Panc1 (cell line): ENCODE measurements at regions not wholly inside any gene's neighbourhood (a gene's known extent, or its start where the extent isn't known, plus 50 kb on each side); places are given as distances from the start of the nearest gene placed in this dataset.

Source experiments
- ATAC-seq: fragments of 200-7000 bp; cut with Tn5 transposase; 2 replicates; pipeline ENCODE4 v1.9.1; 2020; ENCODE audit warnings: mild to moderate bottlenecking, moderate library complexity
- BruUV-seq: library from RNA; stranded (reverse); fragments of 400-500 nt; replicated peaks from 2 replicates; lab custom pipeline; 2021; lab: Mats Ljungman, UMichigan
- CTCF ChIA-PET: fragments of 300-600 bp; sonication (Branson Sonifier 250); formaldehyde crosslinking; loops from one replicate; lab custom pipeline; 2022; ENCODE audit warnings: antibody characterized with exemption; lab: Charles Lee
- POLR2A ChIA-PET: fragments of 300-600 bp; sonication (Branson Sonifier 250); formaldehyde crosslinking; loops from one replicate; lab custom pipeline; 2022; ENCODE audit warnings: antibody characterized with exemption; lab: Charles Lee
- DNase-seq: peaks from one replicate; pipeline ENCODE4 v3.0.0-alpha.2; 2010; ENCODE audit warnings: low read depth, low spot score
- H3K27ac ChIP-seq: 2 replicates; pipeline ENCODE4 v1.5.1; 2011; ENCODE audit warnings: mild to moderate bottlenecking, low read length, inconsistent platforms
- H3K27me3 ChIP-seq: fragments of 200-500 bp; sonication (Bioruptor generic); 2 replicates; pipeline ENCODE4 v1.6.0; 2014; ENCODE audit warnings: low read length, inconsistent platforms; ENCODE audit not compliant: control insufficient read depth, insufficient read depth
- H3K36me3 ChIP-seq: fragments of 200-500 bp; sonication (Bioruptor generic); 2 replicates; pipeline ENCODE4 v1.5.1; 2014; ENCODE audit warnings: inconsistent platforms, mild to moderate bottlenecking, low read length, moderate library complexity; ENCODE audit not compliant: control insufficient read depth, insufficient read depth
- H3K4me1 ChIP-seq: 2 replicates; pipeline ENCODE4 v1.5.1; 2011; ENCODE audit warnings: inconsistent platforms, mild to moderate bottlenecking, low read length, moderate library complexity; ENCODE audit not compliant: control insufficient read depth, insufficient read depth
- H3K4me3 ChIP-seq, 2 experiments: 2 replicates each; pipeline ENCODE4 v1.5.1; 2011 to 2012; ENCODE audit warnings: low read depth in 2 of 2, low read length in 2 of 2, mild to moderate bottlenecking in 2 of 2, inconsistent platforms in 1 of 2, moderate library complexity in 1 of 2
- H3K9me3 ChIP-seq: fragments of 200-500 bp; sonication (Bioruptor generic); 2 replicates; pipeline ENCODE4 v1.5.1; 2014; ENCODE audit warnings: low read depth, mild to moderate bottlenecking, inconsistent platforms, low read length, moderate library complexity; ENCODE audit not compliant: control insufficient read depth, insufficient read depth
- CTCF ChIP-seq: fragments of 450-650 bp; IDR thresholded peaks from 2 replicates; pipeline ENCODE4 v1.5.1; 2017; ENCODE audit warnings: mild to moderate bottlenecking
- POLR2AphosphoS5 ChIP-seq: IDR thresholded peaks from 2 replicates; pipeline ENCODE4 v1.6.1; 2012; ENCODE audit warnings: mild to moderate bottlenecking, low read depth, low read length, moderate library complexity
- REST ChIP-seq, 2 experiments: IDR thresholded peaks; 2 replicates each; pipeline ENCODE4 v1.6.1; 2011 to 2012; ENCODE audit warnings: low read depth in 2 of 2, control low read depth in 1 of 2, low read length in 1 of 2, mild to moderate bottlenecking in 1 of 2, moderate library complexity in 1 of 2; ENCODE audit not compliant: insufficient read depth in 1 of 2
- SIN3A ChIP-seq: IDR thresholded peaks from 2 replicates; pipeline ENCODE4 v1.6.1; 2012; ENCODE audit warnings: low read depth, mild to moderate bottlenecking, low read length, moderate library complexity, borderline replicate concordance; ENCODE audit not compliant: insufficient read depth
- TCF7L2 ChIP-seq: IDR thresholded peaks from 2 replicates; pipeline ENCODE4 v1.6.1; 2011; ENCODE audit warnings: mild to moderate bottlenecking, low read depth, low read length, inconsistent platforms
- in situ Hi-C: cut with HindIII; loops from 2 replicates; pipeline ENCODE4 v1.10.0; 2016; ENCODE audit warnings: low sequenced_read_pairs, low pct_unique_long_range_greater_than_20kb
- intact Hi-C: fragments of 100-400 bp; cut with micrococcal nuclease; formaldehyde crosslinking; loops from one replicate; pipeline ENCODE4 v1.10.0; 2022; ENCODE audit not compliant: unreplicated experiment

- in situ Hi-C loops: no loop called here
- no peak for ATAC-seq
- ChIA-PET CTCF (no interaction called here), POLR2A (no interaction called here)
- BruUV-seq: no TSS peak
- intact Hi-C loops: no loop called here
- no peak for DNase-seq
- TF ChIP-seq POLR2AphosphoS5: no peak
- no peak for TF ChIP-seq TCF7L2
- TF ChIP-seq REST (IDR thresholded peaks at IDR 0.05; ENCODE audit: insufficient read depth in 1 of 2, low read depth in 2 of 2, low read length in 1 of 2): no peak
- no peak for TF ChIP-seq CTCF
- TF ChIP-seq SIN3A: no peak
- Histone ChIP-seq H3K27ac (no peak overlapping the region), H3K9me3 (no peaks in the 10 kb centered on the region), H3K27me3 (no peaks in the 10 kb centered on the region), H3K36me3 (no peaks in the 10 kb centered on the region), H3K4me1 (no peaks in the 10 kb centered on the region), H3K4me3 (no peak overlapping the region)
Observed at GRCh38 chr21:17264182-17264581, 248.7 kb upstream of the CXADR start.

GRCh38 chr21:17269760-17270159 lies 243.1 kb upstream of the CXADR start:
- H3K4me1 ChIP-seq: no peaks in the 10 kb centered on the region; the same call in 1 of the 2 replicates
- ChIA-PET POLR2A (no interaction called here), CTCF (no interaction called here)
- in situ Hi-C loops (no loop called here), intact Hi-C loops (no loop called here)
- H3K27me3 ChIP-seq: no peaks in the 10 kb centered on the region
- no peaks in the 10 kb centered on the region for H3K9me3 ChIP-seq
- no TSS peak for BruUV-seq
- H3K27ac ChIP-seq: no peak overlapping the region
- H3K4me3 ChIP-seq: no peak overlapping the region
- ATAC-seq (no peak), DNase-seq (no peak)
- TF ChIP-seq CTCF (no peak), SIN3A (no peak), POLR2AphosphoS5 (no peak), TCF7L2 (no peak), REST (IDR thresholded peaks at IDR 0.05; ENCODE audit: insufficient read depth in 1 of 2, low read depth in 2 of 2, low read length in 1 of 2) (no peak)
- no peaks in the 10 kb centered on the region for H3K36me3 ChIP-seq
